COR-L47 (cell line): ENCODE measurements at regions not wholly inside any gene's neighbourhood (a gene's known extent, or its start where the extent isn't known, plus 50 kb on each side); places are given as distances from the start of the nearest gene placed in this dataset.
"Not testable (repeated sequence)": the region's sequence is repeated elsewhere in the genome, so short reads cannot be mapped to it uniquely, and the experiment has no call there.

ENCODE experiments used
- DNase-seq: peaks from one replicate; lab custom pipeline; 2025; lab: John Stamatoyannopoulos, UW

DNA sequence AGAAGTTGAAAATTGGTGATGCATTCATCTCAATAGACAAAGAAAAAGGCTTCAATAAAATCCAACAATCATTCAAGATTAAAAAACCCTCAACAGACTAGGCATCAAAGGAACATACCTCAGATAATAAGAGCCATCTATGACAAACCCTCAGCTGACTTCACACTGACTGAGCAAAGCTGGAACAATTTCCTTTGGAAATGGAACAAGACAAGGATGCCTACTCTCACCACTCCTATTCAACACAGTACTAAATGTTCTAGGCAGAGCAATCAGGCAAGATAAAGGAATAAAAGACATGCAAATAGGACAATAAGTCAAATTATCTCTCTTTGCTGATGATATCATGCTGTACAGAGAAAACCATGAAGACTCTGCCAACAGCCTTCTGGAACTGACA lies 1188.1 kb downstream of the DTWD2 start:
- no peak for DNase-seq

DNA sequence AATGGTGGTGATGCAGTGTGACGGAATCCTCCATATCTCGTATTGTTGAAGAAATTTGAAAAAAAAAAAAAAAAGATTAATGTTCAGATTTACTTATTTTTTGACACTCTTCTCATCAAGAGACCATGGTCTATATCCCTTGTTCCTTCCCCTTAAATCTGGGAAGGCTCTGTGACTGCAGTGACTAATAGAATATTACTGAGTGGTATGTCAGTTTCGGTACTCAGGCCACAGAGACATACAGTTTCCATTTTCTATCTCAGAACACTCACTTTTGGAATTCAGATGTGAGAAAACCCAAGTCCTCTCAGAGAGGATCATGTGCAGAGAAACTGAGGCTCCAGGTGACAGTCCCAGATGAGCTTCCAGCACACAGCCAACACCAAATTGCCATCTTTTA lies 1193.5 kb downstream of the DTWD2 start:
- DNase-seq = no peak

DNA sequence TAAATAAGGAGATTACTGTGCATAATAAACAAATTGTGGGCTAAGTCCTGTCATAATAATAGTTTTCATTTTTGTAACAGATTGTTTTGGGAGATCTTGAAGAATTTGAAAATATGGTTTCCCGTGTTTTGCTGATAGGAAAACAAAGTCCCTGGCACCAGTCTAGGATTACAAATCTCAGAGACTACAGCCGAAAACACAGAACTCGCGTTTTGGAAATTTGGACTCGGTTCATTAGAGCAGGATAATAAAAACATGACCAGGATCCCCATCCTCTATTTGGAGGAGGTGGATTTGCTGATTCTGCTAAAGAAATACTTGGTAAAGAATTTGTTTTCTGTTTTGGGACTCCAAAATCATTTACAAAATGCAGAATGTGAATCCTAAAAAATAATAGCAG lies 1194.4 kb downstream of the DTWD2 start:
- DNase-seq = no peak

DNA sequence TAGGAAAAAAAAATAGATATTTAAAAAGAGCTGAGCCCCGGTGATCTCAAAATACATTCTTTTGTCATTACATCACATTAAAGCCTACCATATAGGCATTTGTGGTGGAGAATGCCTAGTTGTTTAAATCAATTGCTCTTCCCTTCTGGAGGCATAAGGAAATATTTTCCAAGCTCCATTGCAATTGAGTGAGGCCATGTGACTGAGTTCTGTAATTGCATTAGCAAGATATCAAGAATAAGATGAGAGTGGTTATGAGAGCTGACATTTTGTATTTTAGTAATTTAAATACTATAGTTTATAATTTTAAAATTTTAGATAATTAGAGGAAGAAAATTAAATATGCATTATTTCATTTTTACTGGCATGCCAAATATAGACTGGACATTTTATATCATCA lies 1195.9 kb downstream of the DTWD2 start:
- no peak for DNase-seq

DNA sequence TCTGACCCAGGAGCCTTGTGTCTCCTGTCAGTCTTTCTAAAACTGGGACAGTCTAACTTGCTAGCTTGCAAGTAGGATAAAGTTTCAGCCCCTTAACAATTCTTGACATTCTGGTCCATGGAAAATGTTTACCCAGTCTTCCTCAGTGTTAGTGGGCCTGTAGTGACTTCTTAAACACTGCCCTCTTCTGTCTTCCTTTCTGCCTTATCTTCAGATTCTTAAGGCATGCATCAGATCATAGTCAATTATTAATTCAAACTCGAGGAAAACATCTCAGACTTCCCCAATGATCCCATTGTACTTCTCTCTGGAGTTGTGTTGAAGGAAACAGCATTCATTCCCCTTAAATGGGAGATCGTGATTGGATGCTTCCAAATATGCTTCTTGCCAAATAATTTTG lies 1199.8 kb downstream of the DTWD2 start:
- DNase-seq = no peak

DNA sequence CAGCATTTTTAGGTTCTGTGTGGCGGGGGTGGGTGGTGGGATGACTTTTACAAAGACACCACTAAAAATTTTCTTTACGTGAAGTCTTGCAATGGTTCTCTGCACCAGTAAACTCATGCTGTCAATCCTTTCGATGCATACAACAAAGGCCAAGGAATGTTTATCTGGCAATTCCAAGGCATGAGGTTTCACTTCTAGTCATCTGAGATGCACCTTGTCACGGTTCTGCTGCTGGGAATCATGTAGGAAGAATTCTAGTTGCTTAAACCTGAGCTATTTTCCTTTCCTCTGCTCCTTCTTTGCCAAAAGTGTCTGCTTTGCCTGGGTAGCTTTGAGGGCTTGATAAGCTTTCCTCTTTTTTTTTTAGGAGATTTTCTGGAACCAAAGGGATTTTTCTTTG lies 1204.5 kb upstream of the SEMA6A start:
- DNase-seq = no peak

DNA sequence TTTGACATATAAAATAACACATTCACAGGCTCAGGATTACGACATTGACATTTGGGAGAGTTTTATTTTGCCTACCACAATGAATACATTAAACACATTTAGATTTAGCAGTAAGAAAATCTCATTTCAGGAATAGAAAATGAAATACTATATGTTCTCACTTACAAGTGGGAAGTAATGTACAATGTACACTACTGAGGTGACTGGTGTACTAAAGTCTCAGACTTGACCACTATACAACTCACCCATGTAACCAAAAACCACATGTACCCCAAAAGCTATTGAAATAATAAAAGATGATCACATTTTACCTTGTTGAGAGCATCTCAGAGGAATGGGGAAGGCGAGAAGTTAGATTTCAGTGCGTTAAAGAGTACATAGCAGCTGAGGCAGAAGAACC lies 1202.4 kb upstream of the SEMA6A start:
- DNase-seq = no peak

DNA sequence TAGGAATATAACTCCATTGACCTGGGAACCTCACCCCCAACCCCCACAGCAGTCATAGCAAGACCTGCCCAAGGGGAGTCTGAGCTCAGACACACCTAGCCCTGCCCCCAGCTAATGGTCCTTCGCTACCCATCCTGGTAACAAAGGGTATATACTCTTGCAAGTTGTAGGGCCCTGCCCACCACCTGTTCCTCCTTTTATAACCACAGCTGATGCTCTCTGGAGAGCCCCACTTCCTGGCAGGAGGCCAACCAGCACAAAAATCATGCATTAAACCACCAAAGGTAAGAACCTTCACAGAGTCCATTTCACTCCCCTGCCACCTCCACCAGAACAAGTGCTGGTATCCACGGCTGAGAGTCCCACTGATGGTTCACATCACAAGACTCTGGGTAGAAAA lies 1195.3 kb upstream of the SEMA6A start:
- no peak for DNase-seq

DNA sequence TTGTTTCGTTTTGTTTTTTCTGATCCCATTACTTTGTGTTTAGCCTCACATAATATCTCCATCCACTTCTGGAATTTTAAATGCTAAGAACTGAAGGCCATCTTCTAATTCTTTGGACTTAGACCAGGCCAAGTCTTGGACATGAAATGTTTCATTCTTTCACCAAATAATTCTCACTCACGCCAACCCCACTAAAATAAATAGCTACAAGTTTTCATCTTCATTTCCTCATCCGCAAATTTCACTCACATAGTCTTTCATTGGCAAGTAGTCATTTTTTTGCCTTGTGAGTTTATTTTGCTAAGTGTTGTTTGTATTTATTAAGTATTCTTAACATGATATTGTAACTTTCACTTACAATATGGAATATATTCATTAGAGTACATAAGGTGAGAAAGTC lies 1188.6 kb upstream of the SEMA6A start:
- no peak for DNase-seq

DNA sequence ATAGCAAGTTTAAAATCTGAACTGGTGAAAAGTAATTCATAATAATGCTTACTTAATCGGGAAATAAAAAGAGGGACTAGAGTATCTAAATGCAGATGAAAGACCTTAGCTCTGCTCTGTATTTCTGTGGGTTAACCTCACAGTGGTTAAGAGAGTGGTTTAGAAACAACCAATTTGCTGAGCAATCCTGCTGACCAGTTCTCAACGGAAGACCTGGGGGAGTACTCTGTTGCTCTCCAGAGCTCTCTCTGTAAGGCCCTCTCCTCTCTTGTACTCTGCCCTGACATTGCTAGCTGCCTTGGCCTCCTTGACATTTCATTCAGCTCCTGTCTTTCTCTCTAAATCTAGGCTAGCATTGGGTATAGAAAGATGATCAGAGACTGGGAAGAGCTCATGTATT lies 1186.6 kb upstream of the SEMA6A start:
- DNase-seq = no peak

DNA sequence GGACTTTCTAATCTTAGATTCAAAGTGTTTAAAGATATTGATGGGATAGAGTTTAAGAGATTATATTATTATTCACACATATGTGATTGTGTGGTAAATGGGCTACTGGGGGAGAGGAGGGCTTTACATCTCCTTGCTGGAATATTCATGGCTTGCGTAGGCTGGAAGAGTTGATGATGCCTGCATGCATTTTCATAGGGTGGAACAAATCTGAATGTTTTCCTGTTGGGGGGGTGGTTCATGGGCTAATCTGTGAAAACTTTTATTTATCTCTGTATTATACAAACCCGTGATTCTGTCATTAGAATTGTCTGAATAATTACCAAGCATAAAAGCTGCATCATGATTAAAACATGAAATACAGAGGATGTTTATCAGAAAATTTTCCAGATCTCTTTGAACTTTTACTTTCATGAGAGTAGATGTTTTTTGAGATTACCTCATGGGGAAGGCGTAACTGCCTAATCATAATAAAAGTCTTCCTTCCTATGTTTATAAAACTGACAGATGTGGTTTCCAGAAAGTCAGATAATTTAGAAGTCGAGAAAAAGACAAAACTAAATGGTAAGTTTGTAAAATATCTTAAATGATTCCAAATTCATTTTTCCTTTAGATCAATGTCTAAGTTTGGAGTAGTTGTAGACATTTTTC lies 1185.4 kb upstream of the SEMA6A start:
- DNase-seq = no peak

DNA sequence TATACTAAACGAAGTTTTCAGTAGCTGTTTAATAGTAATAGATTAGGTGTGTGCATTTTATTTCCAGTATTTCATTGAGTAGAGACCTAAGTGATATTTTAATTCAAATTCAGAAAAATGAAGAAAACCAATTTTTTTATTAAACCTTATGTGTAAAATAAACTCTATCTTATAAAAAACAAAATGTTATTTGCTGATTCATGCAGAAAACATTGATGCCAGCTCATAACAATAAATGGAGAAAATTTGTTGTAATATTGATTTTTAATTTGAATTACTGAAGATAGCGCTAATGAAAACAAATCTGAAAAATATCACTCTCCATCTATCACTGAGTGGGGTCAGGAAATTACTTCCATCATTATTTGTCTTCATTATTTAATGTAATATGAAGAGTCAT lies 1177.8 kb upstream of the SEMA6A start:
- no peak for DNase-seq

DNA sequence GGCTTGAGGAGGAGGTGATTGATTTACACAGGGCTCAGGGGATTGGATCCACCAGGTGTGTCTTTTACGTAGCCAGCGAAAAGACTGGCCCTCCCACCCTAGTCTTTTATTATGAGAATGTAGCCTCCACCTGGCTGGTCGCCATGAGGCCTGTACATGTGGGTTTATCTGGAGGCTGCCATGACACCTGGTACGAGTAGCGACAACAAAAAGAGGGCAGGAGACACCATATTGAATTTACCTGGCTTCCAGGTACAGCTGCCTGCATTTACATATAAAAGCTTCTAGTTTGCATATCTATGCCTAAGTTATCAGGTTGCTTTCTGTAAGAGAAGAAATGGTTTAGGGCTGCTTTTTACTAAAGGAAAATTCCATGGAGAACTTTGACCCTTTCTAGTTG lies 1173.7 kb upstream of the SEMA6A start:
- DNase-seq = no peak

DNA sequence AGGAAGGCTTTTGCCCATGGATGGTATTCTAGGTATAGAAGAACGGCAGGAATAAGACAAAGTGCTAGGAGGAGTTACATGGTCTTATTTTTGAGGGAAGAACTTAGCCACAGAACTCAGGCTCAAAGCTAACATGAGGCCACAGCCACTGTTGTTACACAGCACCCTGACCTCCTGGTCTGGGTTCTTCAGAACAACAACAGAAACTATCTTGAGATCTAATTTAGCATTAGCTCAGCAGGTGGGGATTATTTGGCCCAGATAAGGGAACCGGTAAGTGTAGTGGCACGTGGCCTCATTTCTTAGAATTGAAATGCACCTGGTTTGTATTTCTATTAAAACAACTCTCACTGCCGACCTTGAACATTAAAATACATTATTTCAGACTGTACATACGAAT lies 1168.7 kb upstream of the SEMA6A start:
- DNase-seq = no peak

DNA sequence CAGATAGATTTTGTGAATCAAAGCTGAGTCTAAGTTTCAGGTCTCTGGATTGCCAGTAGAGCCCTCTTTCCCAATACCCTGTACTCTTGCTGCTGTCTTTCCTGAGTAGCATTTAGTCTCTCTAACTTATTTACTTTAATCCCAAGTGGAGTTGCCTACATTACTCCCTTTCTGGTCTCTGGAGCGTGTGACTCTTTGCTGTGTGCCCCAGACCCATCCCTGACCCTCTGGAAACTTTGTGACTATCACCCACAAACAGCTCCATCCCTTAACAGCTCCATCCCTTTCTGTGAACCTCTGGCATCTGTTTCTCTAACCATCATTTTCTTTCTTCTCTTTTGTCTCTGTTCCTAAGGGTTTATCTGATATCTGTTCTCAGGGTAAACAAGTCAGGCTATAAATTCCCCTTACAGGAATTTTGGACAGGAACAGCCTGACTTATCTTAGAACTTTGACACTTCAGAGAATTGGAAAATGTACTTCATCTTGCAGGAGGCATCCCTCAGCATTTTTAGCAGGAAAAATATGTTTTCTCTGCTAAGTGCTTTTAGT lies 1167.1 kb upstream of the SEMA6A start:
- DNase-seq = no peak

DNA sequence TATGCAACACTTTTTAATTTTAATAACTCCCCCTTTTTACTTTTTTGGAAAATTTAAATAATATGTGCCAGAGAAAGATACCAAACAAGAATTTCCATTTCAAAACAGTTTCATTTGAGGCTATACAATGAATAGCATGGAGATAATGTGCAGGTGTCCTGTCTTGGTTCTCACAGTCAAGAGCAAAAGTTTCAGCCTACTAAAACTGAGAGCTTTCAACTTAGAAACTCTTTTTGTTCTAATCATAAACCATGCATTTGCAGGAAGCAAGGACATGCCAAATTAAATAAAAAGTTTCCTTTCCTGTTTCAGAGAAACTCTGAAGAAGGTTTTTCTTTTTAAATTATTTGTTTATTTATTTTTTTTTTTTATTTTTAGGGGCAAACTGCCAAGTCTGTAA lies 1165.6 kb upstream of the SEMA6A start:
- DNase-seq = no peak

DNA sequence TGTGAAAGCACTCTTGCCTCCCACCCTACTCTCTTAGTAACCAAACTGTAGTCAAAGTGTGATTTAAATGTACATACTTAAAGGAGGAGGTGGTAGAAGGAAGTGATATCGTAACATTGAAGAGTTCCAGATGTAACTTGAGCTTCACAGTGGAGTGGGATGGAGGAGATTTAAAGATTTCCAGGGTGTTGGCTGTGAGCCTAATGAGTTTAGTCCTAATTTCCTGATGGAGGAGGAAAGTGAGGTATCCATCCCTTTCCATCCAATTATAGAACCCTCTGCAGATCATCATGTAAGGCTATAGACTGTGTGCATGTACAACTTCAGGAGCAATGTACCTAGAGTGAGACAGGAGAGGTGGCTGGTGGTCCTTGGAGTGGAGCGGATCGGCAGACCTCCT lies 1163.9 kb upstream of the SEMA6A start:
- DNase-seq = no peak

DNA sequence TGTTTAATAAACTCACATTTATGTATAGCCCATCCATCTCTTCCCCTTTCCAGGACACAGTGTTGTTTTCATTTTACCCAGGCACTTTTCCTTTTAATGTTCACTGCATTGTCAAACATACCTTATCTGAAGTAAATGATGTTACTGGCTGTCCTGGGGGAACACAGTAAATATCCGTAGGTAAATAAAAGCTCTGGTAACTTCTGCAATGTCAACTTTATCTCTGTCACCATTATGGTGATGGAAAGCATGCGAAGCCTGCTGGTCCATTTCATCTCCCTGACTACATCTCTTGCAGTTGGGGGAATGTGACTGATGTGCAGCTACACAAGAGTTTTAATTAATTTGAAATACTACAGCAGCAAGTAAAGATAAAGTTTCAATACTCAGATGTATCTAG lies 1162.1 kb upstream of the SEMA6A start:
- DNase-seq = no peak

DNA sequence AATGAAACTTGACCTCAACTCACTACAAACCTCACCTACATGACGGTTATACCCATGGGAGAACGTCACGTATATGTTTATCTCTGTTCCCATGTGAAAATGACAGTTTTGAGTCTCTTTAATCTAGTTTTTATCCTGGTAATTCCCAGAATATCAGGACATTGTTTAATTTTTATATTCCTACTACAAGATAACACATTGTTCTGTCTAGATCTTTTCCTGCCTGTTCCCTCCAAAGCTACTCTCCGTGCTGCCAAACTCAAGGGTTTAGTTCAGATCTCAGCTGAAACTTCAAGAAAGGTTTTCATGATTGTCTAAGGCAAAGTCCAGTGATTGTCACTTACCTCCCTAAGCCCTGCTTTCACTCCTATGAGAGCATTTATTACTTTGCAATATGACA lies 1159.4 kb upstream of the SEMA6A start:
- DNase-seq = no peak

DNA sequence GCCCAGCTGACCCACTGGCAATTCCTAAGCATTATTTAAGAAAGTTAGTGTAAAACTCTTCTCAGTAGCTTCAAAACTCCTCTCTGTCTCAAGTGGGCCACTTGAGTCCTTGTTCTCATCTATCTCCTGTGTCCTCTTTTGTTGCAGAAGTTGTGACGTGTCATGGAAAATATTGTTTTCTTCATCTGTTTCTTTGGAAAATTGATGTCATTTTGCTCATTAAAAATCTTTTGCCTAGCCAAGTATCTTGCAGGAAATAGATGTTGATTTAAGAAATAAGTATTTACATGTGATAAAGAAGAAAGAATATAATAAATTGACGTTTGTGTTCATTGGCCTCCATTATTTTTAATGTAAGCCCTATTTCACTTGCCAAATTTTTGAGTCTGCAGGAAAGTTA lies 1158.4 kb upstream of the SEMA6A start:
- no peak for DNase-seq

DNA sequence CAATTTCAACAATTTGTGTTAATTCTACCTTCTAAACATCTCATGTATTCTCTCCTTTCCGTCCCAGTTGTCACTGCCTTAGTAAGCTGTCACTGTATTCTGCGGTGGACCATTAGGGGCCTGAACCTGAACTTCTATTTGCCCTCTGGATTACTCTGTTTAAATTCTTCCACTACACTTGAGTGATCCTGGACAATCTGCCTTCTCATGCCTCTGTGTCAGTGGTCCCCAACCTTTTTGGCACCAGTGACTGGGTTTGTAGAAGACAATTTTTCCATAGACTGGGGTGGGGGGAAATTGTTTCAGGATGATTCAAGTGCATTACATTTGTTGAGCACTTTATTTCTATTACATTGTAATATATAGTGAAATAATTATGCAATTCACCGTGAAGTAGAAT lies 1157.6 kb upstream of the SEMA6A start:
- DNase-seq = no peak

DNA sequence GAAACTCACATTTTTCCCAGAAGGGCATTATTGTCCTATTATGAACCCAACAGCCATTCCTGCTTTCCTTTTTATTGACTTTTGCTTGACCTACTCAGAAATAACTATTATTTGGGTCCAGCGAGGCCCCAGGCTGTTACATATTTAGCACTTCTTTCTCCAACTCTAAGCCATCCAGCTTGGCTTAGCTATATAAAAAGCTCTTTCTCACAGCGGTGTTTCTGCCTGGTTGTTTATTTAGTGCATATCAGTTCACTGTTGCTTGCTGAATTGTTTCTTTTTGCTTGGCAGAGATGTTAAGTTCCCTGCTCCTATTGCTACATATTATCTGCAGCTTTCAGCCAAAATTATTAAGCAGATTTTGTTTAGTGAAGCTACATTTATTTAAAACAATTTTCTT lies 1156.8 kb upstream of the SEMA6A start:
- DNase-seq = peak; percentile 43

DNA sequence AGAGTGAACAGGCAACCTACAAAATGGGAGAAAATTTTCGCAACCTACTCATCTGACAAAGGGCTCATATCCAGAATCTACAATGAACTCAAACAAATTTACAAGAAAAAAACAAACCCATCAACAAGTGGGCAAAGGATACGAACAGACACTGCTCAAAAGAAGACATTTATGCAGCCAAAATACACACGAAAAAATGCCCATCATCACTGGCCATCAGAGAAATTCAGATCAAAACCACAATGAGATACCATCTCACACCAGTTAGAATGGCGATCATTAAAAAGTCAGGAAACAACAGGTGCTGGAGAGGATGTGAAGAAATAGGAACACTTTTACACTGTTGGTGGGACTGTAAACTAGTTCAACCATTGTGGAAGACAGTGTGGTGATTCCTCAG lies 1146.2 kb upstream of the SEMA6A start:
- not testable (repeated sequence) for DNase-seq

DNA sequence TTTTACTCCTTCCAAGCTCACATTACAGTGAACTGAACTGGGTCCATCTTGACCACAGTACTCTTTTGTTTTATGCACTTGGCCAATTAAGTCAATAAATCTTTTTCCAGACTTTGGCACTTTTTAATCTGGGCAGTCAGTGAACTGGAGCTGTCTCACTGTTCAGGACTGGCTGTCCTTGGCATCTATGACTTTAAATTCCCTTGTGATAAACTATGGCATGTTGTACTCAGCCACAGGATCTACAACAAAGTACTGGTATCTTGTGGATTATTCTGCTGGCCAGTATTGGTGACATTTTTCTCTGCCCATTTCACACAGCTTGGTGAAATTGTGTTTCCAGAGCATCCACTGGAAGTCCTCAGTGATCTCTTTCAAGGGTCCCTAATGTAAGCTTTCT lies 1144.8 kb upstream of the SEMA6A start:
- no peak for DNase-seq
